Large intestine (tissue), 3 donors: ENCODE measurements at regions not wholly inside any gene's neighbourhood (a gene's known extent, or its start where the extent isn't known, plus 50 kb on each side); places are given as distances from the start of the nearest gene placed in this dataset.

Experiments used
- DNase-seq, 2 donors: peaks; one replicate each; pipeline versions ENCODE4 v3.0.0 to v3.0.0-alpha.2; 2013
- H3K27ac ChIP-seq: one replicate; pipeline ENCODE4 v1.5.1; 2013; ENCODE audit warnings: low read length
- H3K27me3 ChIP-seq: 2 replicates; pipeline ENCODE4 v1.6.1; 2013; ENCODE audit warnings: low read length; ENCODE audit not compliant: control insufficient read depth, insufficient read depth
- H3K36me3 ChIP-seq: 2 replicates; pipeline ENCODE4 v1.6.1; 2013; ENCODE audit warnings: low read length; ENCODE audit not compliant: control insufficient read depth, insufficient read depth
- H3K4me1 ChIP-seq: one replicate; pipeline ENCODE4 v1.6.1; 2013; ENCODE audit warnings: low read length; ENCODE audit not compliant: control insufficient read depth, insufficient read depth
- H3K4me3 ChIP-seq: one replicate; pipeline ENCODE4 v1.5.1; 2013; ENCODE audit warnings: low read length
- H3K9me3 ChIP-seq: one replicate; pipeline ENCODE4 v1.6.1; 2013; ENCODE audit warnings: mild to moderate bottlenecking, low read depth, low read length, moderate library complexity; ENCODE audit not compliant: control insufficient read depth
- WGBS: methylation state at CpG from one replicate; pipeline ENCODE4 v1.1.5; 2013; ENCODE audit warnings: low lambda C conversion rate; ENCODE audit not compliant: insufficient coverage; 5-methylcytosine and 5-hydroxymethylcytosine counted together

DNA sequence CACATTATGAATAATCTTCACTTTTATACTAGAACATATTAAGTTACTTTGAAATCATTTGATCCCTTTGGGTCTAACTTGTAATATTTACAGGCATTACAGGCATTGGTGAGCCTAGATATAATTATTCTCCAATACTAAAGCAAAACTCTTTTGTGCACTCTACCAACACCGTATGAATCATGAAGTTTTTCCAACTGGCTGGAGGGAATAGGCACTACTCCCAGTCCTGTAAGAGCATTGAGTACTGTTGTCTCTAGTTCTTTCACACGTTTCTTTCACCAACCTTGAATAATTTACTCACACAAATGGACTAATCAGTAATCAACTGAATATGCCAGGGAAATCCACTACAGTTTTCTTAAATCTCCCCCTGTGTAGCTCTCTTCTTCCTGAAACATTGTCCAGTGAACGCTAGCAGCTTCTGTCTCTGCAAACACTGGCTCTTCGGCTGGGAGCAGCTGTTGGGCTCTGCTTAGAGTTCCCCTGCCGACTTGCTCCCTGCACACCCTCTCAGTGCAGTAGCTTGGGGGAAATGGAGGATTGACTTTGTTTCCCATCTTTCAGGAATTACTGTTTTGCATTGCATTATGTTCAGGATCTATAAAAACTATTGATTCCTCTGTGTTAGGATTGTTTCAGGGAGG is 476.7 kb downstream of the RFC3 start:
- WGBS: 33% methylated on average over 1 of the region's 5 CpGs
- no peak overlapping the region for H3K4me3 ChIP-seq
- no peak for DNase-seq
- H3K27ac ChIP-seq: no peak overlapping the region
- no peaks in the 10 kb centered on the region for H3K4me1 ChIP-seq
- H3K27me3 ChIP-seq: no peaks in the 10 kb centered on the region
- no peaks in the 10 kb centered on the region for H3K9me3 ChIP-seq
- H3K36me3 ChIP-seq: no peaks in the 10 kb centered on the region

DNA sequence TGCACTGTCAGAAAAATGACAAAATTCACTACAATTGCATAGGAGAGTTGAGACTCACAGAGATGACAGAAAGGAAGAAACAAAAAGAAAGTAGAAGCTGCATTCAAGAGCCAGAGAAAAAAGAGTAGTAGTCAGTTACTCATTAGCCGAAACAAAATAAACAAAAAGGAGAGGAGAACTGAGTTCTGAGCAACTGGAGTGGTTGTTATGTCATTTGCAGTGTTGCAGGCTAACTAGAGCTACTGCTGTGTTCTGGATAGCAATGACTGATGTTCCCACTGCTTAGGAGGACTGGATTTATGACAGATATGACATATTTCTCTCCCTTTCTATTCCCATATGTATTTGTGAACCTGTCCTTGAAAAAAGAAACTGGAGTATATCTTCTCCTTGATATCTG is 482.6 kb downstream of the RFC3 start:
- WGBS: 15% methylated on average over 1 of the region's 1 CpG
- H3K9me3 ChIP-seq: no peaks in the 10 kb centered on the region
- H3K4me1 ChIP-seq: no peaks in the 10 kb centered on the region
- no peaks in the 10 kb centered on the region for H3K36me3 ChIP-seq
- H3K4me3 ChIP-seq: no peak overlapping the region
- no peak overlapping the region for H3K27ac ChIP-seq
- no peaks in the 10 kb centered on the region for H3K27me3 ChIP-seq
- DNase-seq: no peak

DNA sequence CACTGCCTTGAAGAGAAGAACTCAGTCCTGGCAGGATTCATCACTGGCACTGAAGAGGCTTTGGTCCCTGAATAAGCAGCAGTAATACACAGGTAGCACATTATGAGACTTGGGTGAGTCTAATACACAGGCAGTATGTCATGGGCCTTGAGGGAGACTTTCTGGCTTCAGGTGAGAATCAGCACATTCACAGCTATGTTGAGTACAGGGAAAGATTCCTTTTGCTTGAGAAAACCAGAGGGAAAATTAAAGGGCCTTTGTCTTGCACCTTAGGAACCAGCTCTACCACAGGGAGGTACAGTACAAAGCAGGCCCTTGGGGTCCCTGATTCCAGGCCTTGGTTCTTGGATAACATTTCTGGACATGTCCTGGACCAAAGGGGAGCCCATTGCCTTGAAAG is 484.6 kb downstream of the RFC3 start:
- Histone ChIP-seq H3K27me3 (no peaks in the 10 kb centered on the region), H3K27ac (no peak overlapping the region), H3K4me1 (no peaks in the 10 kb centered on the region), H3K4me3 (no peak overlapping the region), H3K36me3 (no peaks in the 10 kb centered on the region), H3K9me3 (no peaks in the 10 kb centered on the region)
- no peak for DNase-seq

DNA sequence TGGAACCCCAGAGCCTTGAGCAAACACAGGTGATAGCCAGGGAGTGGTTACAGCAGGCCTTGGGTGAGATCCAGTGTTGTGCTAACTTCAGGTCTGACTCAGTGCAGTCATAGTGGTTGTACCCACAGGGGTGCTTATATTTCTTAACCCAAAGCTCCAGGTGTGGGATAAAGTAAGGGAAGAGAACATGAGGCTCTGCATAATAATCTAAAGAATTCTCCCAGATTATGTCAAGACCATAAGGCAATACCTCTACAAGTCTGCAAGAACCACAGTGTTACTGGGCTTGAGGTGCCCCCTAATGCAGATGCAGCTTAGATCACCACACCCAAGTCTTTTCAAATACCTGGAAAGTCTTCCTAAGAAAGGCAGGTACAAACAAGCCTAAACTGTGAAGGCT is 485.4 kb downstream of the RFC3 start:
- no peak for DNase-seq
- Histone ChIP-seq H3K36me3 (no peaks in the 10 kb centered on the region), H3K9me3 (no peaks in the 10 kb centered on the region), H3K4me1 (no peaks in the 10 kb centered on the region), H3K27me3 (no peaks in the 10 kb centered on the region), H3K27ac (no peak overlapping the region), H3K4me3 (no peak overlapping the region)

DNA sequence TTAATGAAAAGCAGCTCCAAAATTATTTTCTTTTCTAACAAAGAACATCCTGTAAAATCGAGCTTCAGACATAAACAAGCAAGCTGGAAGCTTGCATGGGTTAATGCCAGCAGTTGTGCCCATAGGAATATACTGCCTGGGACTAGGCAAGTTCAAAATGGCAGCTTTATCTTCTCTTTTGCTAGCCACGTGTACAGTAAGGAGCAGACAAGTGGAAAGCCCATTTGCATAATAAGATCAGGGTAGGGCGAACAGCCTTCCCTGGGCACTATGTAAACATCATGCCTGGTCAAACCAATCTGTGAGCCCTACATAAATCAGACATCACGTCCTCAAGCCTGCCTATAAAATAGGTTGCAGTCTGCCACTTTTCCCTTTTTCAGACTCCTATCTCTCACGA is 489.7 kb downstream of the RFC3 start:
- H3K36me3 ChIP-seq: no peaks in the 10 kb centered on the region
- no peak overlapping the region for H3K4me3 ChIP-seq
- H3K4me1 ChIP-seq: no peaks in the 10 kb centered on the region
- no peaks in the 10 kb centered on the region for H3K9me3 ChIP-seq
- no peaks in the 10 kb centered on the region for H3K27me3 ChIP-seq
- no peak for DNase-seq
- 89% methylated on average over 1 of the region's 5 CpGs for WGBS
- H3K27ac ChIP-seq: no peak overlapping the region

DNA sequence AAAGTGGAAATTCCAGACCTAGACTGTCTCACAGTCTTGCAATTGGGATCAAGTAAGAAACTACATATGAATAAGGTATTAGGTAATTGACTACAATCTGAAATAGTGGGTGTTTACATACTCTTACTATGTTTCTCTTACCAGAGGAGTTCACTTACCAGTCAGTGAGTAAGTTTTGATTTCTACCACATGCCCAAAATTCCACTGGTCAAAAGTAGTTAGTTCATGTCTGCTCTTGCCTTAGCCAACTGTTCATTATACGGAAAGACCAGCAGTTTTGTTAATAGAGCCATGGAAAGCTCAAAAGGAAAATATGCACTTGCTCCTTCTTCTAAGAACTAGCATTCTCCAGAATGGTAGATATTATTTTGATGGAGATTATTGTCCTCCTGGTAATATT is 490.8 kb downstream of the RFC3 start:
- DNase-seq: no peak
- Histone ChIP-seq H3K36me3 (no peaks in the 10 kb centered on the region), H3K4me3 (no peak overlapping the region), H3K27me3 (no peaks in the 10 kb centered on the region), H3K9me3 (no peaks in the 10 kb centered on the region), H3K4me1 (no peaks in the 10 kb centered on the region), H3K27ac (no peak overlapping the region)
- no CpG with 5 or more reads among the region's 1 CpG for WGBS

DNA sequence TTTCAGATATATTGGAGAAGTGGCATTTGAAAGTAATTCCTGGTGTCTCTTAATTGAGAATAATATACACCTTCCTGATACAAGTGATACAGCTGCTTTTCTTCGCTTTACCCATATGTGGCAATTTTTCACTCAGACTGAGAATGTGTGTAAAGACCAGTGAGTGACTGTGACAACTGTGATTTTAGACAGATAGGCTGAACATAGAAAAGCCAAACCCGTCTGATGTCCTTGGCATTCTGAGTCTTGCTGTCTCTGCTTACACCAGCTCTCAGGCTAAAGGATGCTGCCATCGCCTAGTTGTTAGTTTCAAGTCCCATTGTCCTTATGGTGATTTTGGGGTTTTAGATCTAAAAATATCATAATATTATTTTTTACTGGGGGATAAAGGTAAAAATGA is 492.6 kb downstream of the RFC3 start:
- no peak for DNase-seq
- H3K4me3 ChIP-seq: no peak overlapping the region
- H3K36me3 ChIP-seq: no peaks in the 10 kb centered on the region
- no peaks in the 10 kb centered on the region for H3K27me3 ChIP-seq
- no peaks in the 10 kb centered on the region for H3K9me3 ChIP-seq
- H3K27ac ChIP-seq: no peak overlapping the region
- WGBS: 83% methylated on average over 1 of the region's 3 CpGs
- H3K4me1 ChIP-seq: no peaks in the 10 kb centered on the region

DNA sequence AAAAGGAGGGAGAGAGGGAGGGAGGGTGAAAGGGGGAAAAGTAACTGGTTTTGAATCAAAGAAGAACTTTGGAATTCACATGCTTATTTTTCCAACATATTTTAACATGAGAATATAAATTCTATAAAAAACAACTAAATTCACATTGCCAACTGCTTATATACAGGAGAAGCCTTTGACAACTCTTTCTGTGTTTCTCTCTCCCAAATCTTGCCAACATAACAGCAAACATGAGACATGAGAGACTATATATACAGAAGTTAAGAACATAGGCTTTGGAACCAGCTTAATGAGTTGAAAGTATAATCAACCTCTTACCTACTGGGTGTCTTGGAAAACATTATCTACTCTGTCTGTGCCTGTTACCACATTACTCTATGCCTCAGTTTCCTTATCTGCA is 493.3 kb downstream of the RFC3 start:
- no peak for DNase-seq
- Histone ChIP-seq H3K4me1 (no peaks in the 10 kb centered on the region), H3K27ac (no peak overlapping the region), H3K4me3 (no peak overlapping the region), H3K27me3 (no peaks in the 10 kb centered on the region), H3K36me3 (no peaks in the 10 kb centered on the region), H3K9me3 (no peaks in the 10 kb centered on the region)

DNA sequence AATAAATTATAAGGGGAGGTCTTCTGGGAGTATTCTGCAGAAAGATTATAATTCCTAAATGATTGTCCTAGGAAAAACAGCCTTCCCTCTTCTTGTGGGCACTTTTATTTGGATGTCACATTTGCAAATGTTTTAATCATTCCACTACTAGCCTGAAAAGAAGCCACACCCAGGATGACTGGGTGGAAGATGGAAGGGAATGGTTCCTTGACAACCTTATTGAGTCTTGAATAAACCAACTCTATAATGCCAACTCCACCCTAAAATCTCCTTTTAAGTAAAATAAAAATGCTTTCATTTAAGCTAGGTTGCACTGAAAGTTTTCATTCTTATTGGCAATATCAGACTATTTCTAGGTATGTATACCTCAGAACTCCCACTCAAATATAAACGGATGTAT is 494.6 kb downstream of the RFC3 start:
- no peaks in the 10 kb centered on the region for H3K27me3 ChIP-seq
- DNase-seq: no peak
- WGBS: 100% methylated on average over 1 of the region's 1 CpG
- no peaks in the 10 kb centered on the region for H3K4me1 ChIP-seq
- no peak overlapping the region for H3K27ac ChIP-seq
- H3K9me3 ChIP-seq: no peaks in the 10 kb centered on the region
- H3K4me3 ChIP-seq: no peak overlapping the region
- no peaks in the 10 kb centered on the region for H3K36me3 ChIP-seq

DNA sequence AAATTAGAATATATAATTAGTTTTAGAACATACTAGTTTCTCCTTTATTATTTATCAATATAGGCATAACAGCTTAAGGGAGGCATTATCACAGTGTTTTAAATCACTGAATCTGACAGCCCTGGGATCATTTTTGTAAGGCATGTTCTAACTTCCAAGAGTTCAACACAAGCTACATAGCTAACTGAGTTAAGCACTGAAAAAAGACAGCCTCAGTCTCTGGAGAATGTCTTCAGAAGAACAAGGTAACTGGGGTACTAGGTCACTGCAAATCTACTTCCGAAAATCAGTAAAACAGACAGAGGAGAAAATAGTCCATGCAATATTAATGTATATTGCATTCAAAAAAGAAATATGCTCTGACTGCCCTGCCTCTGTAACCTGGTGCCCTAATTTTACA is 502.1 kb downstream of the RFC3 start:
- no peaks in the 10 kb centered on the region for H3K36me3 ChIP-seq
- no peaks in the 10 kb centered on the region for H3K9me3 ChIP-seq
- no CpG with 5 or more reads among the region's 1 CpG for WGBS
- no peak overlapping the region for H3K4me3 ChIP-seq
- no peaks in the 10 kb centered on the region for H3K27me3 ChIP-seq
- no peaks in the 10 kb centered on the region for H3K4me1 ChIP-seq
- no peak overlapping the region for H3K27ac ChIP-seq
- DNase-seq: no peak

DNA sequence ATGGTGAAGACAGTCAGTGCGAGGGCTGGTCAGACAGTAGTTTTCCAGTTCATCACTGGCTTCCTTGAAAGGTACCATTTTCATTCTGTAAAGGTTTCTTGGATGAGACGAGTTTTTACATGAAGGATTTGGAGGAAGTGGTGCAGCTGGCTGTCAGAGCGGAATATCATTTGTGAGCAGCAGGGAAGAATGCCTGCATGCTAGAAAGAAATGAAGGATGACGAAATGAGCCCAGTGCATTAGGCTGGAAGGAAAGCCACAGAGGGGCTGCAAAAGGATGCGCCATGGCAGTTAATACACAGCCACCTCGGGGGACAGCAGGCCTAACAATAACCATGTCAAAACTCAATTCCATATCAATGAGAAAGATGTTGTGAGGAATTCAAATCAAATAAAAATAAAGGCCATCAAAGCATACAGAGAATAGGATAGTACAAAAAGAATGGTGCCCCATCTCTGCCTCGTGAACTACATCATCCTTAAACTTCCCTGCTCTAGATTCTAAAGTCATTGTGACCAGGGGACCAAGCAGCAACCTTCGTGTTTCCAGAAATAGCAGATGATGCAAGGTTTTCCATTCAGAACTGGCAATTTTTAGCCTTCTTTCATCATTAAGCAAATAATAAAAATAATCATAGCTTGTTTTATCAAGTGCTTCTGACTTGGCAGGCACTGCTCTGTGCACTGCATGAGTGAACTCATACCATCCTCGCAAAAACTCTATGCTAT is 504.2 kb downstream of the RFC3 start:
- H3K36me3 ChIP-seq: no peaks in the 10 kb centered on the region
- no peaks in the 10 kb centered on the region for H3K9me3 ChIP-seq
- no peak overlapping the region for H3K4me3 ChIP-seq
- no peaks in the 10 kb centered on the region for H3K27me3 ChIP-seq
- WGBS: 79% methylated on average over 3 of the region's 9 CpGs
- H3K27ac ChIP-seq: no peak overlapping the region
- no peaks in the 10 kb centered on the region for H3K4me1 ChIP-seq
- no peak for DNase-seq
